ENCODE measurements at regions not wholly inside any gene's neighbourhood (a gene's known extent, or its start where the extent isn't known, plus 50 kb on each side); places are given as distances from the start of the nearest gene placed in this dataset.
"Not testable (repeated sequence)": the region's sequence is repeated elsewhere in the genome, so short reads cannot be mapped to it uniquely, and the experiment has no call there.

DNA sequence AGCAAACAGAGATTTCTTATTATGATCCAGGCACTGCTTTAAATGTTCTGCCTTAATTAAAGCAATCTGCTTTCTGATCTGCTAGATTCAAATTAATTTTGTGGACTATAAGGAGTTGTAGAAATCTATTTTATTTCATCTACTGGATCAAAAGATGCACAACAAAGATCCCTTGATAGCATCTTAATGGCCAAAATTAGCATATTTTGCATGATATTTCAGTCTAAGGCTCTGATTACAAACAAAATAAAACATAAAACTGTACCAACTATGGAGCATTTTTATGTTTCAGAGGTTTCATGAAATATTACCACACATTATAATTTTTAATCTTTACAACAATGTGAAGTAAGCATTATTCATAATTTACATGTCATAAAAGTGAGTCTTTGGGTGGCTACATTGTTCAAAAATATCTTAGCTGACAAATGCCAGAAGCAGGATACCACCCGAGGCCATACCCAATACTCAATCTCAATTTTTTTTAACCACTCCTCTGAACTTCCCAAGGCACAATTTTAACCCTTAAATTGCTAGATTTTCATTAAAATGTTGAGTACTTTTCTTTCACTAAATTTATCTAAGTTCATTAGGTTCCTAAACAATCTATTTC, 929.5 kb downstream of the KCNA4 start:
- Histone ChIP-seq H3K4me1 (no peaks in the 10 kb centered on the region), H3K36me3 (ENCODE audit: insufficient read depth in 1 of 2, low read depth in 1 of 2) (no peaks in the 10 kb centered on the region), H3K9me3 (no peaks in the 10 kb centered on the region), H3K4me3 (no peak overlapping the region), H3K27ac (no peak overlapping the region), H3K27me3 (ENCODE audit: insufficient read depth in 3 of 3, low read length in 2 of 3) (no peaks in the 10 kb centered on the region)
- DNase-seq (no peak), ATAC-seq (no peak)
- intact Hi-C loops (cut with DNase I): no loop called here
- TF ChIP-seq, protein P1, sequence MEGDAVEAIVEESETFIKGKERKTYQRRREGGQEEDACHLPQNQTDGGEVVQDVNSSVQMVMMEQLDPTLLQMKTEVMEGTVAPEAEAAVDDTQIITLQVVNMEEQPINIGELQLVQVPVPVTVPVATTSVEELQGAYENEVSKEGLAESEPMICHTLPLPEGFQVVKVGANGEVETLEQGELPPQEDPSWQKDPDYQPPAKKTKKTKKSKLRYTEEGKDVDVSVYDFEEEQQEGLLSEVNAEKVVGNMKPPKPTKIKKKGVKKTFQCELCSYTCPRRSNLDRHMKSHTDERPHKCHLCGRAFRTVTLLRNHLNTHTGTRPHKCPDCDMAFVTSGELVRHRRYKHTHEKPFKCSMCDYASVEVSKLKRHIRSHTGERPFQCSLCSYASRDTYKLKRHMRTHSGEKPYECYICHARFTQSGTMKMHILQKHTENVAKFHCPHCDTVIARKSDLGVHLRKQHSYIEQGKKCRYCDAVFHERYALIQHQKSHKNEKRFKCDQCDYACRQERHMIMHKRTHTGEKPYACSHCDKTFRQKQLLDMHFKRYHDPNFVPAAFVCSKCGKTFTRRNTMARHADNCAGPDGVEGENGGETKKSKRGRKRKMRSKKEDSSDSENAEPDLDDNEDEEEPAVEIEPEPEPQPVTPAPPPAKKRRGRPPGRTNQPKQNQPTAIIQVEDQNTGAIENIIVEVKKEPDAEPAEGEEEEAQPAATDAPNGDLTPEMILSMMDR (IDR thresholded peaks at IDR 0.05): no peak
- WGBS, 3 donors: 1 to 6% (median 2%) methylated on average over 1 of the region's 1 CpG

- no peaks in the 10 kb centered on the region for H3K4me1 ChIP-seq
- H3K9me3 ChIP-seq: peaks cover 4% of the 10 kb centered on the region
- no peaks in the 10 kb centered on the region for H3K27me3 ChIP-seq (ENCODE audit: insufficient read depth in 3 of 3, low read length in 2 of 3)
- H3K4me3 ChIP-seq: no peak overlapping the region
- intact Hi-C loops (cut with DNase I): no loop called here
- 89 to 100% (median 98%) methylated on average over 2 of the region's 2 CpGs for WGBS, 3 donors
- no peak overlapping the region for H3K27ac ChIP-seq
- no peak for DNase-seq
- no peaks in the 10 kb centered on the region for H3K36me3 ChIP-seq (ENCODE audit: insufficient read depth in 1 of 2, low read depth in 1 of 2)
- ATAC-seq: no peak
- TF ChIP-seq, protein P1 (IDR thresholded peaks at IDR 0.05): no peak
These were observed 941.1 kb downstream of the KCNA4 start for GRCh38 chr11:29075726-29076125.

DNA sequence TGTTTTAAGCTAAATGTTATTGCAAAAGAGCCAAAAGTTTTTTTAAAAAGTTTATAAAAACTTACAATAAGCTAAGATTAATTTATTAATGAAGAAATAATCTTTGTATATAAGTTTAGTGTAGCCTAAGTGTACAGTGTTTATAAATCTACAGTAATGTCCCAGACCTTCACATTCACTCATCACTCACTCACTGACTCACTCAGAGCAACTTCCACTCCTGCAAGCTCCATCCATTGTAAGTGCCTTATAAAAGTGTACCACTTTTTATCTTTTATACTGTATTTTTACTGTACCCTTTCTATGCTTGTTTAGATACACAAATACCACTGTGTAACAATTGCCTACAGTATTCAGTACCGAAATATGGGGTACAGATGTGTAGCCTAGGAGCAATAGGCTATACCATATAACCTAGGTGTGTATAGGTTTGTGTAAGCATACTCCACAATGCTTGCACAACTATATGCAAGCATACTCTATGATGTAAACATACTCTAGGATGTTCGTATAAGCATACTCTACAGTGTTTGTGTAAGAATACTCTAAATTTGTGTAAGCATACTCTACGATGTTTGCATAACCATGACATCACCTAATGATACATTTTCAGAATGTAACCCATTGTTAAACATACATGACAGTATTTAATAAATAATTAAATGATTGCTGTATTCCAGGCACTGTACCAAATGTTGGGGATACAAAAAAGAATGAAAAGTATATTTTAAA, 953.0 kb downstream of the KCNA4 start:
- TF ChIP-seq, protein P1 (IDR thresholded peaks at IDR 0.05): no peak
- 83 to 84% (median 83%) methylated on average over 3 of the region's 3 CpGs for WGBS, 3 donors
- H3K9me3 ChIP-seq: no peaks in the 10 kb centered on the region
- H3K27me3 ChIP-seq (ENCODE audit: insufficient read depth in 3 of 3, low read length in 2 of 3): no peaks in the 10 kb centered on the region
- H3K27ac ChIP-seq: no peak overlapping the region
- DNase-seq (no peak), ATAC-seq (no peak)
- intact Hi-C loops (cut with DNase I): no loop called here
- no peaks in the 10 kb centered on the region for H3K36me3 ChIP-seq (ENCODE audit: insufficient read depth in 1 of 2, low read depth in 1 of 2)
- H3K4me3 ChIP-seq: no peak overlapping the region
- no peaks in the 10 kb centered on the region for H3K4me1 ChIP-seq

DNA sequence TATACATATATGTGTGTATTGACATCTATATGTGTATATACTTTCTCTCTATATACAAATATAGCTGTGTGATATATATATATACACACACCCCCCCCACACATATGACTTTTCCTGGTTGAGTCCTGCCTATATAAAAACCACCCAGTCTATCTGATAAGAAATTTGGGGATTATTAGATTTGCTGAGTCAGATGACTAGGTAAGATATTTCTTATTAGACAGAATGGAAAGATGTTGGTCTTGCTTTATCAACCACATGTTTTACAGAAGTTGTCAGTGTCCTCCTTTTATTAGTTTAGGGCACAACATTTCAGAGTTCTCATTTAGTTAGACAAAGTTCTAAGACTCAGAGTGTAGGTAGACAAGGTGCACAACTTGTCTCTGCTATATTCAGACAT, 953.3 kb downstream of the METTL15 start:
- Histone ChIP-seq H3K4me3 (no peak overlapping the region), H3K27me3 (ENCODE audit: insufficient read depth in 3 of 3, low read length in 2 of 3) (no peaks in the 10 kb centered on the region), H3K9me3 (no peaks in the 10 kb centered on the region), H3K36me3 (ENCODE audit: insufficient read depth in 1 of 2, low read depth in 1 of 2) (no peaks in the 10 kb centered on the region), H3K4me1 (no peaks in the 10 kb centered on the region), H3K27ac (no peak overlapping the region)
- ATAC-seq (no peak), DNase-seq (no peak)
- TF ChIP-seq, protein P1 (IDR thresholded peaks at IDR 0.05): no peak
- intact Hi-C loops (cut with DNase I): no loop called here

DNA sequence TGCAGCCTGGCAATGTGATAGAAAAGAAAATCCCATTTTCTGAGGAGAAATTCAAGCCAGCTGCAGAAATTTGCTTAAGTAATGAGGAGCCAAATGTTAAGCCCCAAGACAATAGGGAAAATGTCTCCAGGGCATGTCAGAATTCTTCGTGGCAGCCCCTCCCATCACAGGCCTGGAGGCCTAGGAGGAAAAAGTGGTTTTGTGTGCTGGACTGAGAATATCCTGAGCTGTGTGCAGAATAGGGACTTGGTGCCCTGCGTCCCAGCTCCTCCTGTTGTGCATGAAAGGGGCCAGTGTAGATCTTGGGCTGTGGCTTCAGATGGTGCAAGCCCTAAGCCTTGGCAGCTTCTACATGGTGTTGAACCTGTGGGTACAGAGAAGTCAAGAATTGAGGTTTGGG, 948.3 kb downstream of the METTL15 start:
- WGBS, 3 donors: 58 to 71% (median 67%) methylated on average over 2 of the region's 2 CpGs
- H3K4me3 ChIP-seq; ATAC-seq; H3K36me3 ChIP-seq (ENCODE audit: insufficient read depth in 1 of 2, low read depth in 1 of 2); H3K4me1 ChIP-seq; intact Hi-C loops (cut with DNase I); H3K27ac ChIP-seq; H3K27me3 ChIP-seq (ENCODE audit: insufficient read depth in 3 of 3, low read length in 2 of 3); H3K9me3 ChIP-seq; DNase-seq: not testable (repeated sequence)

All from psoas muscle (tissue), 7 donors.